HCT116 (cell line): ENCODE measurements at regions not wholly inside any gene's neighbourhood (a gene's known extent, or its start where the extent isn't known, plus 50 kb on each side); places are given as distances from the start of the nearest gene placed in this dataset.

Source experiments
- ATAC-seq: fragments of 200-7000 bp; cut with Tn5 transposase; 2 replicates; pipeline ENCODE4 v1.9.1; 2020; ENCODE audit warnings: mild to moderate bottlenecking, moderate library complexity
- BruUV-seq: library from RNA; stranded (reverse); fragments of 400-500 nt; replicated peaks from 2 replicates; lab custom pipeline; 2021; lab: Mats Ljungman, UMichigan
- CTCF ChIA-PET: fragments of 300-600 bp; sonication (Branson Sonifier 250); formaldehyde crosslinking; loops from one replicate; lab custom pipeline; 2021; ENCODE audit warnings: antibody characterized with exemption; lab: Charles Lee
- POLR2A ChIA-PET: fragments of 300-600, 350-600 bp; sonication (Branson Sonifier 250); formaldehyde crosslinking; loops from one replicate; lab custom pipeline; 2021; ENCODE audit warnings: antibody characterized with exemption; lab: Charles Lee
- RAD21 ChIA-PET, 2 experiments: fragments of 300-600 bp; sonication (Branson Sonifier 250); formaldehyde crosslinking; loops; one replicate each; lab custom pipeline; 2023; ENCODE audit warnings: low total read pairs in 2 of 2; ENCODE audit not compliant: uncharacterized antibody in 2 of 2, unreplicated experiment in 2 of 2, low non-redundant PET in 1 of 2; lab: Charles Lee
- DNase-seq: peaks from one replicate; pipeline ENCODE4 v3.0.0-alpha.2; 2010; ENCODE audit warnings: low read depth, low spot score
- H2AFZ ChIP-seq: fragments of 200-600 bp; shearing (Covaris generic), sonication (generic); 2 replicates; pipeline ENCODE4 v1.6.1; 2017; ENCODE audit warnings: low read depth, mixed run types, mixed read lengths, antibody characterized with exemption, low read length; ENCODE audit not compliant: poor library complexity, severe bottlenecking
- H3K27ac ChIP-seq: 2 replicates; pipeline ENCODE4 v1.5.1; 2012; ENCODE audit warnings: low read depth, low read length
- H3K27me3 ChIP-seq: fragments of 200-600 bp; sonication (generic); 2 replicates; pipeline ENCODE4 v1.6.1; 2016; ENCODE audit warnings: mixed run types, low read length, mixed read lengths; ENCODE audit not compliant: insufficient read depth
- H3K36me3 ChIP-seq, 2 experiments: fragments of 200-500 bp in 1 of 2; fragments of 200-600 bp in 1 of 2; sonication (Bioruptor generic) in 1 of 2; sonication (generic) in 1 of 2; 2 replicates each; pipeline versions ENCODE4 v1.5.1 to v1.6.1; 2014 to 2016; ENCODE audit warnings: low read length in 2 of 2, inconsistent platforms in 1 of 2, mixed read lengths in 1 of 2, mixed run types in 1 of 2; ENCODE audit not compliant: insufficient read depth in 2 of 2, control insufficient read depth in 1 of 2
- H3K4me1 ChIP-seq, 2 experiments: fragments of 200-600 bp in 1 of 2; sonication (generic) in 1 of 2; 2 replicates each; pipeline versions ENCODE4 v1.5.1 to v1.6.1; 2012 to 2017; ENCODE audit warnings: low read length in 2 of 2, inconsistent platforms in 1 of 2, mild to moderate bottlenecking in 1 of 2, mixed read lengths in 1 of 2, mixed run types in 1 of 2, moderate library complexity in 1 of 2; ENCODE audit not compliant: insufficient read depth in 2 of 2, control insufficient read depth in 1 of 2
- H3K4me2 ChIP-seq: fragments of 200-600 bp; sonication (generic); 2 replicates; pipeline ENCODE4 v1.6.1; 2017; ENCODE audit warnings: mixed run types, low read length, mixed read lengths
- H3K4me3 ChIP-seq, 2 experiments: fragments of 200-600 bp in 1 of 2; sonication (generic) in 1 of 2; replicated peaks in 1 of 2; 2 replicates each; pipeline ENCODE4 v1.5.1; 2011 to 2016; ENCODE audit warnings: low read length in 2 of 2, control low read depth in 1 of 2, low read depth in 1 of 2, mild to moderate bottlenecking in 1 of 2, mixed read lengths in 1 of 2, mixed run types in 1 of 2
- H3K79me2 ChIP-seq: fragments of 200-600 bp; sonication (generic); 2 replicates; pipeline ENCODE4 v1.6.1; 2017; ENCODE audit warnings: mild to moderate bottlenecking, mixed run types, low read length, moderate library complexity, mixed read lengths; ENCODE audit not compliant: insufficient read depth
- H3K9ac ChIP-seq: fragments of 200-600 bp; sonication (generic); 2 replicates; pipeline ENCODE4 v1.6.1; 2016; ENCODE audit warnings: low read length, mixed read lengths
- H3K9me2 ChIP-seq: fragments of 200-600 bp; sonication (generic), shearing (Covaris generic); 2 replicates; pipeline ENCODE4 v1.6.1; 2017; ENCODE audit warnings: mixed run types, mild to moderate bottlenecking, moderate library complexity; ENCODE audit not compliant: insufficient read depth
- H3K9me3 ChIP-seq, 2 experiments: fragments of 200-500 bp in 1 of 2; fragments of 200-600 bp in 1 of 2; sonication (Bioruptor generic) in 1 of 2; sonication (generic) in 1 of 2; 2 replicates each; pipeline ENCODE4 v1.6.1; 2014 to 2017; ENCODE audit warnings: low read length in 2 of 2, mixed read lengths in 2 of 2, inconsistent platforms in 1 of 2, low read depth in 1 of 2, mild to moderate bottlenecking in 1 of 2, mixed run types in 1 of 2, moderate library complexity in 1 of 2; ENCODE audit not compliant: control insufficient read depth in 1 of 2, insufficient read depth in 1 of 2
- H4K20me1 ChIP-seq: fragments of 200-600 bp; sonication (generic), shearing (Covaris generic); 2 replicates; pipeline ENCODE4 v1.6.1; 2017; ENCODE audit warnings: mixed run types, mild to moderate bottlenecking, moderate library complexity; ENCODE audit not compliant: insufficient read depth
- ATF3 ChIP-seq: IDR thresholded peaks from 2 replicates; pipeline ENCODE4 v1.6.1; 2012
- CTCF ChIP-seq, 3 experiments: fragments of 200-600 bp in 1 of 3; sonication (generic) in 1 of 3; IDR thresholded peaks in 2 of 3; conservative IDR thresholded peaks in 1 of 3; 2 replicates each; pipeline ENCODE4 v1.5.1; 2012 to 2017; ENCODE audit warnings: low read depth in 2 of 3, low read length in 2 of 3, antibody characterized with exemption in 1 of 3, borderline replicate concordance in 1 of 3, control low read depth in 1 of 3, mild to moderate bottlenecking in 1 of 3, mixed read lengths in 1 of 3, mixed run types in 1 of 3, moderate library complexity in 1 of 3; ENCODE audit not compliant: insufficient read depth in 1 of 3
- ELF1 ChIP-seq: IDR thresholded peaks from 2 replicates; pipeline ENCODE4 v1.6.1; 2012; ENCODE audit warnings: low read depth, borderline replicate concordance
- EZH2 ChIP-seq: fragments of 200-600 bp; sonication (generic); IDR thresholded peaks from 2 replicates; pipeline ENCODE4 v1.6.1; 2017; ENCODE audit warnings: antibody characterized with exemption, mixed run types
- MAX ChIP-seq: IDR thresholded peaks from 2 replicates; pipeline ENCODE4 v1.6.1; 2012
- POLR2AphosphoS5 ChIP-seq: IDR thresholded peaks from 2 replicates; pipeline ENCODE4 v1.6.1; 2011; ENCODE audit warnings: mild to moderate bottlenecking, low read depth, low read length, moderate library complexity
- SP1 ChIP-seq: IDR thresholded peaks from 2 replicates; pipeline ENCODE4 v1.6.1; 2012; ENCODE audit warnings: low read depth
- SRF ChIP-seq: IDR thresholded peaks from 2 replicates; pipeline ENCODE4 v1.6.1; 2012; ENCODE audit warnings: low read depth
- ZFX ChIP-seq: fragments of 450-650 bp; IDR thresholded peaks from 2 replicates; pipeline ENCODE4 v1.6.1; 2017
- ZNF274 ChIP-seq: fragments of 200-500 bp; sonication (Bioruptor generic); IDR thresholded peaks from 2 replicates; pipeline ENCODE4 v1.6.1; 2014; ENCODE audit warnings: mild to moderate bottlenecking, low read depth, low read length, inconsistent platforms
- intact Hi-C: fragments of 100-400 bp; cut with micrococcal nuclease; formaldehyde crosslinking; loops from 2 replicates; pipeline ENCODE4 v1.10.0; 2022

GRCh38 chr2:64205415-64205814 lies 61.2 kb upstream of the PELI1 start (continued):
- no peak for TF ChIP-seq ZFX

- no peak for ATAC-seq
Observed at GRCh38 chr2:64207573-64207972, 63.4 kb upstream of the PELI1 start.

More at GRCh38 chr2:64207573-64207972, 63.4 kb upstream of the PELI1 start:
- Histone ChIP-seq H3K79me2 (no peaks in the 10 kb centered on the region), H3K4me1 (peaks cover 0 to 16% of the 10 kb centered on the region in 2 experiments; a peak in 1 of 4 replicates), H3K27ac (no peak overlapping the region), H3K9me2 (no peaks in the 10 kb centered on the region), H3K4me3 (no peak overlapping the region), H3K36me3 (no peaks in the 10 kb centered on the region), H2AFZ (no peak overlapping the region), H4K20me1 (no peaks in the 10 kb centered on the region), H3K9ac (no peak overlapping the region), H3K27me3 (no peaks in the 10 kb centered on the region), H3K4me2 (no peak overlapping the region), H3K9me3 (no peaks in the 10 kb centered on the region)
- ChIA-PET CTCF (no interaction called here), RAD21 (no interaction called here), POLR2A (no interaction called here)
- DNase-seq: no peak
- no peak for TF ChIP-seq EZH2
- no peak for TF ChIP-seq SP1
- TF ChIP-seq ELF1: no peak
- TF ChIP-seq ZNF274: no peak
- TF ChIP-seq POLR2AphosphoS5: no peak
- TF ChIP-seq CTCF (IDR thresholded peaks at IDR 0.05 in 2 of 3, conservative IDR thresholded peaks at IDR 0.05 in 1 of 3; ENCODE audit: borderline replicate concordance in 1 of 3, insufficient read depth in 1 of 3, low read depth in 2 of 3, low read length in 2 of 3): no peak
- TF ChIP-seq MAX: no peak
- no peak for TF ChIP-seq ATF3
- TF ChIP-seq SRF: no peak
- BruUV-seq: no TSS peak
- intact Hi-C loops: no loop called here
